HG03460 (cell line): ENCODE measurements at regions not wholly inside any gene's neighbourhood (a gene's known extent, or its start where the extent isn't known, plus 50 kb on each side); places are given as distances from the start of the nearest gene placed in this dataset.

Experiments used
- ATAC-seq: cut with Tn5 transposase; IDR thresholded peaks from one replicate; pipeline ENCODE4 v1.9.1; 2021; ENCODE audit not compliant: unreplicated experiment

DNA sequence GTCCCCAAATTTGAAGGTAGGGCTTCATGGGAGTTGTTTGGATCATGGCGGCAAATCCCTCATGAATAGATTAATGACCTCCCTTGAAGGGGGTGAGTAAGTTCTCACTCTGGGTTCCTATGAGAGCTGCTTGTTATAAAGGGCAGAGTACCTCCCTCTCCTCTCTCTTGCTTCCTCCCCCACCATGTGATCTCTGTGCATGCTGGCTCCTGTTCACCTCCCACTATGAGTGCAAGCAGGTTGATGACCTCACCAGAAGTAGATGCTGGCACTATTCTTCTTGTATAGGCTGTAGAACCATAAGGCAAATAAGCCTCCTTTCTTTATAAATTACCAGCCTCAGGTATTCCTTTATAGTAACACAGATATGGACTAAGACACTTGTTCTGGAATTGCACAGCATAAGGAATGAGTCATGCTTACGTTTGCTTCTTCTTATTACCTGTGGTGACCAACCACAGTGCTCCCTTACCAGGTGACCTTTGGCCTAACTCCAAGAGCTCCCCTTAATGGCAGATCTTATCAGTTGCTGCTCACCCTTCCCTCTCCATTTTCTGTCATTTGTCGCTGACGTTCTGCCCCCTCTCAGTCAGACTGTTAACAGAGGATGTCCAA, 559.5 kb upstream of the GCFC2 start:
- no peak for ATAC-seq

DNA sequence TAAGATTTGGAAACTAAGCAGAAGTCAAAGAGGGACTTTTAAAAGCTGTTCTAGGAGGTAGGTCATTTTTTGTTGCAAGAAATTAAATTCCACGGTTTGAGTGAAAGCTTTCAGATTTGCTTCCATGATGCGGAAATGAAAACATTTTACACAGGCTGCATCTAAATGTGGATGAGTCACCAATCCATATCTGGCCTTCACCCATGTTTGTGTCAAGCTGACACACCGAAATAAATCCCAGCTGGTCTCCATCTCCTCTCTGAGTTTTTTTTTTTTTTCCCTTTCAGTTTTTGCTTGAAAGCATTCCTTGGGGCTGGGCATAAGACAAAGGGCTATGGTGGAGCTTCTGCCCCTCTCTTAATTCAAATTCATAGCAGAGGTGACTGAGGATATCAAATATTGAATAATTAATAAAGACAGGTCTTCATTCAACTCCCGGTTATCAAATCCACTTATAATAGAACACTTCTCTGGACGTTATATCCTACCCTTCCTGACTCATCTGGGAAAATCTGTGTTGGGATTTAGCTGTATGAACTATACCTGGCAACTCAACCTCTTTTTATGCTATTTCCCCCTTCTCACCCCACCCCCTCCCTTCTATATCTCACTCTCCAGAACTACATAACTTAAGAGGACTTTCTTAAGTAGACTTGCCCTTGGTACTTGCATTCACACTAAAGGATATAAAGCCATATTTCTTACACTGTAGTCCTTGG, 558.3 kb upstream of the GCFC2 start:
- no peak for ATAC-seq

- no peak for ATAC-seq
These were observed 557.8 kb upstream of the GCFC2 start for GRCh38 chr2:76268484-76268883.

DNA sequence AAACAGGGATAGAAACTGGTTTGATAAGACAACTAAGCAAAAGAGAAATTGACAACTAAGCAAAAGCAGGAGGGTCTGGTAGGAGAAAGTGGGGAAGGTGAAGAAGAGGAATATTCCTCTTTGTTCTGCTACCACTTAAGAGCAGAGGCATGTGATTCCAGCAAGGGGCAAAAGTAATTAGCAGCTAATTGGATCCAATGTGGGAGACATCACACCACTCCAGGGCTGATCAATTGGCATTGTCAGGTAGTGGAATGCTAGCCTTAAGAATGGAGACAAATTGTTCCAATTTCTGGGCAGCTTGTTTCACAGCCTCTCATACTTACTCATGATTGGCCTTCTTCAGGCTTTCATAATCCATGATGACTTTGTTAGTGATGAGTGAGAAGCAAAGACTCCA, 547.1 kb upstream of the GCFC2 start:
- ATAC-seq: no peak

DNA sequence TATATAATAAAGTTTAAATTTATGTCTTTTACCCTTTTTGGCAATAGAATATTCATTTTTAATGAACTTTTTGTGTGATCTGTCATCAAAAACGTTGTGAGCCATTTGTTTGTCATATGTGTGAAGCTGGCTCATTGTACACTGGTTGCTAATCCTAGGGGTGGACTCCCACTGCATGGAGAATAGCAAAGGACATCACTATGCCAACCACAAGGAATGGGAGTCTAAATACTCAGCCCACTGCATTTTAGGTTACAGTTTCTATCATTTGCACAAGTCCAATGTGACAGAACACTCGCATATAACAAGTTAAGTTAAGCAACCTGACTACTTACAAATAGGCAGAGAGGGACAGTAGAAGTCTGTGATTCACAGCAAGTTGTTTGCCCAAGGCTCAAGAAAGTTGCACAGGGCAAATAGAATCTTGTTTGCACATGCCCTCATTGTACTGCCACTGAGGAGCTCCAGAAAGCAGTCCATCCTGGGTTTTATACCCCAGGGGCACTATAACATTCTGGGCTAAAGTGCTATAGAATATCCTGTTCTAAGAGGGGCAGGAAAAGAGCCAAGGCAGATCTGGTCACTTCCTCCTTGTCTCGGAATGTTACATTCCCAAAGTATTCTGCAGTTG, 545.9 kb upstream of the GCFC2 start:
- no peak for ATAC-seq

GRCh38 chr2:76252704-76253103, 542.0 kb upstream of the GCFC2 start:
- no peak for ATAC-seq

- ATAC-seq: no peak
These were observed 540.6 kb upstream of the GCFC2 start for GRCh38 chr2:76251342-76251741.

- no peak for ATAC-seq
These were observed 536.3 kb upstream of the GCFC2 start for GRCh38 chr2:76247006-76247405.

DNA sequence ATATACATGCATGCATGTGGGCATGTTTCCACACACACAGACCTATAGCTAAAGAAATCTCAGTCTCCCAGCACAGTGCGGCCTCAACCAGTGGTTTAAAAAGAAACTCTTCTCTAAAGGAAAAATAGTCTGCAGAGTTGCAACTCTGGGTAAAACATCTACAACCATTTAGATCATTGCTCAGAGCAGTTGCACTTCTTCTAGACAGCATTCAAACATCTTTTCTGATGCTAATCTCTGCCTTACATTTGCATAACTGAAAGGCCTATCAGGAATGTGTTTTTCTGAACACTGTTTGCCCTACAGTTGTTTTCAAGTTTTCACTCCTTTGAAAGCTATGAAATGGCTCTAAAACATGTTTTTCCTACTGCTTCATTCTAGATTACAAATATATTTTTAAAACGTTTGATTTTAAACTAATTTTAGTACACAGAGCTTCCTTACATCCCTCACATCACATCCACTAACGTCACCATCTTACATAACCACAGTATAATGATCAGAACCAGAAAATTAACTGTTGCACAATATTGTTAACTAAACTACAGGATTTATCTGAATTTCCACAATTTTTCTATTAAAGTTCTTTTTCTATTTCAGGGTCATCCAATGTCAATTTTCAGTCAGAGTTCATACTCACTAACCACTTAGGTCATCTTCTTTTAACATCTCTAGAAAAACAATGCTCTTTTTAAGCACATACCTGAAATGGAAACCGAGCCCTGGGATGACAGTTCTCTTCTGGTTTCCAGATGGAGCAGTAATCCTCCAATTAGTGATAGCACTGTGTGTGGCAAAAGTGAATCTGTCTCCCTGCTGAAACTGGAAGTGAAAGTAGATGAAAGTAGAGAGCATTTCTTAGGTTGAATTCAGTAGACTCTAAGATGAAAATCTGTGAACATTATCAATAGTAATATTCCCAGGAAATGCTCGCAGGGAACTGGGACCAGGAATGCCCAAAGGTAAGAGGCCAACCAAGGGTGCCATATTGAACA, 501.6 kb upstream of the GCFC2 start:
- no peak for ATAC-seq

GRCh38 chr2:76210551-76210950, 499.8 kb upstream of the GCFC2 start:
- no peak for ATAC-seq

- no peak for ATAC-seq
These were observed 493.3 kb upstream of the GCFC2 start for GRCh38 chr2:76204048-76204447.

DNA sequence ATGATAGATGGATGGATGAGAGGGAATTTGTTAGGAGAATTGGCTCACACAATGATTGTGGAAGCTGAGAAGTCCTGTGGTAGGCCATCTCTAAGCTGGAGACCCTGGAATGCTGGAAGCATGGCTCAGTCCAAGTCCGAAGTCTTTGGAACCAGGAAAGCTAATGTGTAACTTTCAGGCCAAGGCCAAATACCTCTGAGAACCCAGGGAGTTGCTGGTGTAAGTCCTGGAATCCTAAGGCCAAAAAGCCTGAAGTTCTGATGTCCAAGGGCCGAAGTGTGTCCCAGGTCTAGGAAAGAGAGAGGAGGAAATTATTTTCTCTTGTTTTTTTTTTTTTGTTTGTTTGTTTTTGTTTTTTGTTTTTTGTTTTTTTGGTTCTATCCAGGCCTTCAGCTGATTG, 492.2 kb upstream of the GCFC2 start:
- ATAC-seq: no peak

DNA sequence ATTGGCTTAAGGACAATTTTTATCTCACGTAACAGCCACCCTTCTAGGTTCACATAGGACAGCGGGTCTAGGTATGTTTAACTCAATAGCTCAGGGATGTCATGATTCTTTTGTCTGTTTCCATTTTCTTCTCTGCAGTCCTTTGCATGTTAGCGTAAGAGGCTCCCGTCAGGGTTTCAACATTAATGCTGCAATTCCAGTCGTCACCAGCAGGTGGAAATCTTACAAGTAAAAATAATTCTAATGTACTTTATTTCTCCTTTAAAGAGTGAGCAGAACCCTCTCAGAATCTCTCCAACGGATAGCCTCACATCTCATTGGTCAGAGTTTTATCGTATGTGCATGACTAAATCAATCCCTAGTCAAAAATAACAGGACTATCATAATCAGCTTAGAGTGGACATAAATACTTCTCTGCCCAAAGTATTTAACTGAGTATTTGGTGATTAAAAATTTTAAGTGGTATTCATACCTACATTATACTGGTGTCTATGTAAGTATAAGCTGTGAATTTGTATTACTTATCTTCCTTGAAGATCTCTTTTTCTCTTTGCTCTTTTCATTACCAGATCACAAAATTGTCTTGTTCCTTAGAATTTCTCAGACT, 487.2 kb upstream of the GCFC2 start:
- ATAC-seq: no peak

- ATAC-seq: no peak
These were observed 486.7 kb upstream of the GCFC2 start for GRCh38 chr2:76197428-76197827.

DNA sequence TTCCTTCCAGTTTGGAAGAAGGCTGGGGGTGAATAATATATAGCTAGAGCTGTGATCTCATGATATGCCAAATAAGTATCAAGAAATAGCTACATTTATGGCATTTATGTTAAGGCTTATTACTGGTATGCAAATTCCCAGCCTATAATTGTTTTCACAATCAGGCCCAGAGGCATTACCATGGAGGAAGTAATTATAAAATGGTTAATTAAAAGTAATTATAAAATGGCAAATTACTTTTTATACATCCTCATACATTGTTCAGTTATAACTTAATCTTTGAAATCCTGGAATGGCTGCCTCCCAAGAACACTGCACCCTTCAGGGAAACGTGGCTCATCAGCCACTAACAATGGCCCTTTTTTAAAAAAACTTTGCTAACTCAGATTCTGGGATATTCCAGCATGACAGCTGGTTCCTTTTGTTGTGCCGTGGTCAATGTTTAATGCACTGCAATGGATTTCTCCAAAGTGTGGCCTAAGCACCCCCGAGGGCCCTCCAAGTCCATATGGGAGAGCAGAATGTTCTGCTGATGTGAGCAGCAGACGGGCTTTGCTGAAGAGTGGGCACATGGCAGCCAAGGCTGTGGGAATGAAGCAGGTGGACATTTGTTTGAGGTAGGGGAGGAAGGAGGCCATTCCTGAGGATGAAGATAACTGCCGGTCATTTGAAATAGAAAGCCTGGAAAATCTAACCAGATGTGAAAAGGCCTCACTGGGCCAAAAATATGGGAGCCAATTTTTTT, 483.5 kb upstream of the GCFC2 start:
- ATAC-seq: no peak

- no peak for ATAC-seq
These were observed 482.4 kb upstream of the GCFC2 start for GRCh38 chr2:76193089-76193488.

- no peak for ATAC-seq
These were observed 477.8 kb upstream of the GCFC2 start for GRCh38 chr2:76188334-76189008.

- no peak for ATAC-seq
These were observed 476.7 kb upstream of the GCFC2 start for GRCh38 chr2:76187415-76187814.

DNA sequence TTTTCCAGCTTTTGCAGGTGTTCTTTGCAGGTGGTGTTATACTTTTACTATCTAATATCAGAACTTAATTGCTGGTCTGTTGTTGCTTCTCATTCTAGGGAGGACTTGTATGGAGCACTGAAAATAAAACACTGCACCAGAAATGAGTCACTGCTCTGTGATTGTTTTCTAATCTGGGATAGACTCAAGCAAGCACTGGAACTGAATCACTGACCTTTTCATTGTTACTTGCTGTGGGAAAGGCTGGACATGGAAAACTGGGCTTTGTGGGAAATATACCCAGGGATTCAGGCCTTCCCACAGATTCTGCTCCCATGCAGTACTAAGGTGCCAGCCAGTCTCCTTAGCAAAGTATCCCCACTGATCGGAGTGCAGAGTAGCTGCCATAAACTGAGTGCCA, 470.0 kb upstream of the GCFC2 start:
- ATAC-seq: no peak

DNA sequence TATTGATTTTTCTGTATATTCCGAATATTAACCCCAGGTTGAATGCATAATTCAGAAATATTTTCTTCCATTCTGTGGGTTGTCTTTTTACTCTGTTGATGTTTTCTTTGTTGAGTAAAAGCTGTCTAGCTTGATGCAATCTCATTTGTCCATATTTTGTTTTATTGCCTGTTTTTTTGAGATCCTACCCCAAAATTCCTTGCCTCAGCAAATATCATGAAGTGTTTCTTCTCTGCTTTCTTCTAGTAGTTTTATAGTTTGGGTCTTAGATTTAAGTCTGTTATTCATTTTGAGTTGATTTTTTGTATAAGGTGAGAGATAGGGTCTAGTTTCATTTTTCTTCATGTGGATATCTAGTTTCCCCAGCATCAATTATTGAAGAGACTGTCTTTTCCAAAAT, 467.9 kb upstream of the GCFC2 start:
- no peak for ATAC-seq
